ENCODE measurements at regions not wholly inside any gene's neighbourhood (a gene's known extent, or its start where the extent isn't known, plus 50 kb on each side); places are given as distances from the start of the nearest gene placed in this dataset.

DNA sequence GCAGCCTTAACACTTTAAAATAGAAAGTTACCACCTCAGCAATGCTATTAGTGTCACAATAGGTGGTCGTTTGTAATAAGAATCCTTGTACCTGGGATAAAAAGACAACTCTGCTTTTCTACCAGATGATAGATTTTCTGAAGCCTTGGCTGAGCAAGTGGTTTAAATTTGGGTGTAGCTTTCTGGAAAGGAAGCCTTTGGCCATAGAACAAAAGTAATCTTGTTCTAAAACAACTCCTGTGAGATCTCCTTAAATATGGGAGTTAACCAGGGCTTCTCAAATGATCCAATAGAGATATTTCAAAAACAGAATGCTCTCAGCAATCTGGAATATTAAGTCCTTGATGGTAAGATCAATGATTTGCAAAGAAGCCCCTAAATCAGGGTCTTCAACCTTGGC, 261.6 kb downstream of the ZNF516 start:
- Mint-ChIP-seq H3K36me3 (ENCODE audit: low read depth) (no peaks in the 10 kb centered on the region), H3K9me3 (peaks cover 12% of the 10 kb centered on the region), H3K4me3 (no peak overlapping the region), H3K27ac (no peak overlapping the region), H3K27me3 (peaks cover 3% of the 10 kb centered on the region), H3K4me1 (ENCODE audit: low read depth) (no peaks in the 10 kb centered on the region)
- intact Hi-C loops (cut with micrococcal nuclease) = no loop called here

DNA sequence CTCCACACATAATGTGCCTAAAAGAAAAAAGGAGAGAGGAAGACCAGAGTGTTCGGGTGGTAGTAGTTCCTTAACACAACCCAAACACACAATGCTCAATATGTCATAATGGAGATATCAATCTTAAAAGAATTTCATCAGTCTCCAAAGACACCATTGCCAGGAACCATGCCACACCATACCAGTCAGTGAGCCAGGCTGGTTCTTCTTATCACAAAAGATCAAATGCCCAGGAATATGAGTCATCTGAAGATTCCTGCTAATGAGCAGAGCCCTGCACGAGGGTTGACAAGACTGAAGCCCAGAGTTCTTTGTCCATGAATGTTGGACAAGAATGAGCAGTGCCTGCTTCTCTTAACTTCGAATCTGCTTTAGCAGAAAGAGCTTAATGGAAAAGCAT, 262.3 kb downstream of the ZNF516 start:
- Mint-ChIP-seq H3K36me3 (ENCODE audit: low read depth) (no peaks in the 10 kb centered on the region), H3K9me3 (peaks cover 6% of the 10 kb centered on the region), H3K4me1 (ENCODE audit: low read depth) (no peaks in the 10 kb centered on the region), H3K4me3 (no peak overlapping the region), H3K27ac (no peak overlapping the region), H3K27me3 (peaks cover 3% of the 10 kb centered on the region)
- intact Hi-C loops (cut with micrococcal nuclease) = no loop called here

DNA sequence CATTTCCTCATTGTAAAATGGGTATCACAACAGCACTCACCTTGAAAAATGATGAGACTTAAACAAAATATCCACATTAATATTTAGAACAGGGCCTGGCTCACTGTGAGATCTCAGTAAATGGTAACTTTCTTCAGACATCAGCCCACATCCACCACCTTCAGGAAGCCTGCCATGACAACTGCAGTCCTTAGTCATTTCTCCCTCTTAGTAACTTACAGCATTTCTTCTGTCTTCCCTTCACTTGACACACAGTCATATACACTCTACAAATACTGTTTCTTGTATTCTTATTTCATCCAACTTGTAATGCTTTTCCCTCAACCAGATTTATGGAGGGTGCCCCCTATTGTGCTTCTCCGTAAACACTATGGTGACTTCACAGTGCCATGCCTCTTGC, 263.0 kb downstream of the ZNF516 start:
- H3K27me3 Mint-ChIP-seq = peaks cover 3% of the 10 kb centered on the region
- no peak overlapping the region for H3K27ac Mint-ChIP-seq
- H3K4me1 Mint-ChIP-seq (ENCODE audit: low read depth) = no peaks in the 10 kb centered on the region
- no peaks in the 10 kb centered on the region for H3K36me3 Mint-ChIP-seq (ENCODE audit: low read depth)
- intact Hi-C loops (cut with micrococcal nuclease) = no loop called here
- no peaks in the 10 kb centered on the region for H3K9me3 Mint-ChIP-seq
- H3K4me3 Mint-ChIP-seq = no peak overlapping the region

- Mint-ChIP-seq H3K27me3 (peaks cover 3% of the 10 kb centered on the region), H3K4me3 (no peak overlapping the region), H3K4me1 (ENCODE audit: low read depth) (no peaks in the 10 kb centered on the region), H3K9me3 (no peaks in the 10 kb centered on the region), H3K36me3 (ENCODE audit: low read depth) (no peaks in the 10 kb centered on the region), H3K27ac (no peak overlapping the region)
- intact Hi-C loops (cut with micrococcal nuclease) = no loop called here
Measured at GRCh38 chr18:76231402-76231801, 263.6 kb downstream of the ZNF516 start.

GRCh38 chr18:76230791-76231190, 264.3 kb downstream of the ZNF516 start:
- Mint-ChIP-seq H3K9me3 (no peaks in the 10 kb centered on the region), H3K4me1 (ENCODE audit: low read depth) (no peaks in the 10 kb centered on the region), H3K27ac (no peak overlapping the region), H3K27me3 (peaks cover 3% of the 10 kb centered on the region), H3K4me3 (no peak overlapping the region), H3K36me3 (ENCODE audit: low read depth) (no peaks in the 10 kb centered on the region)
- intact Hi-C loops (cut with micrococcal nuclease) = no loop called here

GRCh38 chr18:76228716-76229115, 266.3 kb downstream of the ZNF516 start:
- H3K9me3 Mint-ChIP-seq = no peaks in the 10 kb centered on the region
- H3K4me1 Mint-ChIP-seq (ENCODE audit: low read depth) = no peaks in the 10 kb centered on the region
- H3K27me3 Mint-ChIP-seq = peaks cover 3% of the 10 kb centered on the region
- no peaks in the 10 kb centered on the region for H3K36me3 Mint-ChIP-seq (ENCODE audit: low read depth)
- no peak overlapping the region for H3K27ac Mint-ChIP-seq
- intact Hi-C loops (cut with micrococcal nuclease) = no loop called here
- no peak overlapping the region for H3K4me3 Mint-ChIP-seq

DNA sequence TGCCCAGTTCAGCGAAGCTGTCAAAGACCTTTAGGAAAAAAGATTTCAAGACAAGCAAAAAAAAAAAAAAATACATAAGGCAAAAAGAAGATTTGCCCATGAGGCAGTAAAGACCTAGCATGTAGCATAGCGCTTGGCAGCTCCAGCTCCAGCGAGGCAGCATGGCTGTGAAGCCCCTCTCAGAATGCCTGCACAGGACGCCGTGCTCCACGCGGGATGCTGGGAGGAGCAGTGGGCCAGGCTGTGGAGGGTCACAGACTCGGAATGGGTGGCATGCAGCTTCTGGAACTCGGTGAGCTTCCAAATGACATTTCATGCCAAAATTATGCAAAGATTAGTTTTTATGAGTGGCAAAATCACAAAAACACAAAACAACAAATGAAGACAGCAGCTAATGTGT, 267.3 kb downstream of the ZNF516 start:
- H3K4me1 Mint-ChIP-seq (ENCODE audit: low read depth) = no peaks in the 10 kb centered on the region
- no peak overlapping the region for H3K4me3 Mint-ChIP-seq
- H3K36me3 Mint-ChIP-seq (ENCODE audit: low read depth) = no peaks in the 10 kb centered on the region
- intact Hi-C loops (cut with micrococcal nuclease) = no loop called here
- no peaks in the 10 kb centered on the region for H3K9me3 Mint-ChIP-seq
- peaks cover 3% of the 10 kb centered on the region for H3K27me3 Mint-ChIP-seq
- no peak overlapping the region for H3K27ac Mint-ChIP-seq

DNA sequence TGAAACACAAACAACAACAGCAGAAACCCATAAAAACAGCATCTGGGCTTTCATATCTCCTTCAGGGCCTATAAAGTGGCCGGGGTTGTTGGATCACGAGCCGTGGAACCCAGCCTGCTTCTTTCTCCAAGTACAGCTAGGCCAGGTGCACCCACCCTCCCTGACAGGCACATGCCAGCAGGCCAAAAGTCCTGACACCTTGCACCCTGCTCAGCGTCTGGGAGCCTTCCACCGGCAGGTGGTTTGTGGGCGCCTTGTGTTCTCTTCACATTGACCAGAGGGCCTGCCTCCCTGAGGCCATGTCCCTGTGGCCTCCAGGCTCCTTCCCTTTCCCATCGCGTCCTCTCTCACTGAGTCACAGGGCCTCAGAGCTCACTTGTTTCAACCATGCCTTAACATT, 271.6 kb downstream of the ZNF516 start:
- Mint-ChIP-seq H3K4me1 (ENCODE audit: low read depth) (no peaks in the 10 kb centered on the region), H3K9me3 (no peaks in the 10 kb centered on the region), H3K27ac (no peak overlapping the region), H3K4me3 (no peak overlapping the region), H3K27me3 (no peaks in the 10 kb centered on the region), H3K36me3 (ENCODE audit: low read depth) (no peaks in the 10 kb centered on the region)
- intact Hi-C loops (cut with micrococcal nuclease) = no loop called here

GRCh38 chr18:76219023-76219422, 276.0 kb downstream of the ZNF516 start:
- no peak overlapping the region for H3K4me3 Mint-ChIP-seq
- intact Hi-C loops (cut with micrococcal nuclease) = no loop called here
- H3K36me3 Mint-ChIP-seq (ENCODE audit: low read depth) = no peaks in the 10 kb centered on the region
- no peaks in the 10 kb centered on the region for H3K4me1 Mint-ChIP-seq (ENCODE audit: low read depth)
- no peaks in the 10 kb centered on the region for H3K27me3 Mint-ChIP-seq
- no peaks in the 10 kb centered on the region for H3K9me3 Mint-ChIP-seq
- no peak overlapping the region for H3K27ac Mint-ChIP-seq

- no peak overlapping the region for H3K4me3 Mint-ChIP-seq
Measured at GRCh38 chr18:76216096-76216495, 278.9 kb downstream of the ZNF516 start.

GRCh38 chr18:76213991-76214390, 281.1 kb downstream of the ZNF516 start:
- intact Hi-C loops (cut with micrococcal nuclease) = no loop called here
- no peaks in the 10 kb centered on the region for H3K9me3 Mint-ChIP-seq
- no peak overlapping the region for H3K27ac Mint-ChIP-seq
- no peak overlapping the region for H3K4me3 Mint-ChIP-seq
- peaks cover 10% of the 10 kb centered on the region for H3K27me3 Mint-ChIP-seq
- H3K4me1 Mint-ChIP-seq (ENCODE audit: low read depth) = no peaks in the 10 kb centered on the region
- H3K36me3 Mint-ChIP-seq (ENCODE audit: low read depth) = no peaks in the 10 kb centered on the region

More at GRCh38 chr18:76216096-76216495, 278.9 kb downstream of the ZNF516 start:
- Mint-ChIP-seq H3K36me3 (ENCODE audit: low read depth) (no peaks in the 10 kb centered on the region), H3K27me3 (peaks cover 4% of the 10 kb centered on the region), H3K4me1 (ENCODE audit: low read depth) (no peaks in the 10 kb centered on the region), H3K27ac (no peak overlapping the region), H3K9me3 (no peaks in the 10 kb centered on the region)
- intact Hi-C loops (cut with micrococcal nuclease) = no loop called here

GRCh38 chr18:76212960-76213359, 282.1 kb downstream of the ZNF516 start:
- no peaks in the 10 kb centered on the region for H3K36me3 Mint-ChIP-seq (ENCODE audit: low read depth)
- H3K9me3 Mint-ChIP-seq = no peaks in the 10 kb centered on the region
- no peaks in the 10 kb centered on the region for H3K4me1 Mint-ChIP-seq (ENCODE audit: low read depth)
- intact Hi-C loops (cut with micrococcal nuclease) = no loop called here
- no peak overlapping the region for H3K4me3 Mint-ChIP-seq
- H3K27me3 Mint-ChIP-seq = peaks cover 12% of the 10 kb centered on the region
- H3K27ac Mint-ChIP-seq = no peak overlapping the region

DNA sequence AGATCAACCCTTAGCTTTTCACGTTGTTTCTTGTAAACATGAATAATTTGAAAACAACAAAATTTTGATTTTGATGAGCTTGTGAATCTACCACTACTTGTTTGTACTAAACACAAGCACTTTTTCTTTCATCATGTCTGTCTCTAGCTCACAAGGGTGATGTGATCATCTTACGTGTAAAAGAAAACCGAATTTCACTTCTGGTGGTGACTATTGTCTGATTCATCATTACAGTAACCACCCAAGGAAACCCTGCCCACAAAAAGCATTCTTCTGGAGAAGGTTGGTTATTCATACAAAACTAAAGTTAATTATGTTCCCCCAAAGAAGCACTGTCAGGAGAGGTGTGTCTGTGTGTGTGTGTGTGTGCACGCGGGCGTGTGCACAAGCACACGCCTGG, 285.4 kb downstream of the ZNF516 start:
- no peaks in the 10 kb centered on the region for H3K4me1 Mint-ChIP-seq (ENCODE audit: low read depth)
- H3K27me3 Mint-ChIP-seq = peaks cover 12% of the 10 kb centered on the region
- H3K36me3 Mint-ChIP-seq (ENCODE audit: low read depth) = no peaks in the 10 kb centered on the region
- no peak overlapping the region for H3K27ac Mint-ChIP-seq
- H3K9me3 Mint-ChIP-seq = no peaks in the 10 kb centered on the region
- no peak overlapping the region for H3K4me3 Mint-ChIP-seq
- intact Hi-C loops (cut with micrococcal nuclease) = no loop called here

DNA sequence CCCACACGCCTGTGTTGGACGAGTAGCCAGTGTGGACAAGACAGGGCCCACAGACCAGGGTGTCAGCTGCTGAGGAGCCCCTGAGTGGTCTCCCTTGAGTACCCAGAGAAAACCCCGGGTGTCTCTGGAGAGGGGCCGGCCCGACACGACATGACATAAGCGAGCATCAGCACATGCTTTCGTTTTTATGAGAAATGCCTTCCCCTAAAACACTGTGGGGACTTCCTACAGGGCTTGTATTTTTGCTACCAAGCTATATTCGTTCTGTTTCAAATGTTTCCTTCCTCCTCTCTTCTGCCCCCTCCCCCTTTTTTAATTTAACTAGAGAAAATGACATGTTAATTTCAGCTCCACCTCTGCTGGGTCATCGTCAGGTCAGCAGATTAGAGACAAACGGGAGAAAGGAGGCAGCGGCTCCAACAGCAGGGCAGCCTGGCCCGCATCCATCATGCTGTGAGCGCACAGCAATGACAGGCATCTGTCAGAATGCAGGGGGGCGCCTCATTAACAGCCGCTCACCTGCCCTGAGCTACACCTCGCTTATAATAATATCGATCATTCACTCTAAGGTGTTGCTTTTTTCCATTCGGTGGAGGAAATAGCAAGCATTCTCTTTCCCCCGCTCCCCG, 286.2 kb downstream of the ZNF516 start:
- Mint-ChIP-seq H3K4me1 (ENCODE audit: low read depth) (no peaks in the 10 kb centered on the region), H3K36me3 (ENCODE audit: low read depth) (no peaks in the 10 kb centered on the region), H3K9me3 (no peaks in the 10 kb centered on the region), H3K27ac (no peak overlapping the region), H3K27me3 (peaks cover 12% of the 10 kb centered on the region), H3K4me3 (no peak overlapping the region)
- intact Hi-C loops (cut with micrococcal nuclease) = no loop called here

- peaks cover 8% of the 10 kb centered on the region for H3K27me3 Mint-ChIP-seq
- no peaks in the 10 kb centered on the region for H3K9me3 Mint-ChIP-seq
- H3K36me3 Mint-ChIP-seq (ENCODE audit: low read depth) = no peaks in the 10 kb centered on the region
- H3K4me3 Mint-ChIP-seq = no peak overlapping the region
- no peak overlapping the region for H3K27ac Mint-ChIP-seq
- H3K4me1 Mint-ChIP-seq (ENCODE audit: low read depth) = no peaks in the 10 kb centered on the region
- intact Hi-C loops (cut with micrococcal nuclease) = no loop called here
Measured at GRCh38 chr18:76205906-76206305, 289.1 kb downstream of the ZNF516 start.
